ENCODE measurements at regions not wholly inside any gene's neighbourhood (a gene's known extent, or its start where the extent isn't known, plus 50 kb on each side); places are given as distances from the start of the nearest gene placed in this dataset.
"Not testable (repeated sequence)": the region's sequence is repeated elsewhere in the genome, so short reads cannot be mapped to it uniquely, and the experiment has no call there.

DNA sequence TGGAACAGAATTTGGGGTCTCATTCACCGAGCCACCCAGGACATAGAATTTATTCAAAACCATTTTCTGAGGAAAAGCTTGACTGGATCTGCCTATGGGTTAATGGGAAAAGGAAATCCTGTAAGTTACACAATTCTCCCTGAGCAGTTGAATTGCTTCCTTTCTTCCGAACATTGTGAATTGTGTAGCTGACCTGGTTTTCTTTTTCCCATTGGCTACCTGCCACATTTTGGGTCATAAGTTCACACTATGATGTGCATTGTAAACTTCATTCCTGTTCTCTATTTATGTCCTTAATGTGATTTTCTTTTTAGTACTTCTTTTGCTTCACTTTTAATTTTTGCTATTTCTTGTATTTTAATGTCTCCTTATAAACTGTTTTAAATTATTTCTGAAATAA is 386.0 kb upstream of the LRRC3B start:
- Histone ChIP-seq H3K27me3 (ENCODE audit: insufficient read depth, insufficient read length) (no peaks in the 10 kb centered on the region), H3K4me3 (ENCODE audit: insufficient read length, low read depth) (no peak overlapping the region), H3K9ac (ENCODE audit: insufficient read length, low read depth) (no peak overlapping the region), H3K9me3 (ENCODE audit: insufficient read depth, low read length) (no peaks in the 10 kb centered on the region), H3K36me3 (ENCODE audit: insufficient read depth, insufficient read length, low read length) (no peaks in the 10 kb centered on the region), H3K4me1 (ENCODE audit: insufficient read depth, insufficient read length) (no peaks in the 10 kb centered on the region)
- DNase-seq (ENCODE audit: low read depth, low spot score): no peak
- TF ChIP-seq ZNF274 (IDR thresholded peaks at IDR 0.05; ENCODE audit: low read depth, low read length): no peak
- no peak for TF ChIP-seq SUZ12 (IDR thresholded peaks at IDR 0.05; ENCODE audit: extremely low read depth, insufficient read depth, insufficient read length)
- TF ChIP-seq YY1 (IDR thresholded peaks at IDR 0.05; ENCODE audit: insufficient read depth, insufficient read length): no peak

GRCh38 chr3:26237036-26237682 is 385.4 kb upstream of the LRRC3B start:
- TF ChIP-seq ZNF274 (IDR thresholded peaks at IDR 0.05; ENCODE audit: low read depth, low read length) (no peak), SUZ12 (IDR thresholded peaks at IDR 0.05; ENCODE audit: extremely low read depth, insufficient read depth, insufficient read length) (no peak), YY1 (IDR thresholded peaks at IDR 0.05; ENCODE audit: insufficient read depth, insufficient read length) (no peak)
- no peak for DNase-seq (ENCODE audit: low read depth, low spot score)
- no peaks in the 10 kb centered on the region for H3K9me3 ChIP-seq (ENCODE audit: insufficient read depth, low read length)

GRCh38 chr3:26244586-26244985 is 378.0 kb upstream of the LRRC3B start:
- not testable (repeated sequence) for H3K9ac ChIP-seq (ENCODE audit: insufficient read length, low read depth); H3K4me3 ChIP-seq (ENCODE audit: insufficient read length, low read depth); DNase-seq (ENCODE audit: low read depth, low spot score); H3K36me3 ChIP-seq (ENCODE audit: insufficient read depth, insufficient read length, low read length); H3K4me1 ChIP-seq (ENCODE audit: insufficient read depth, insufficient read length); H3K9me3 ChIP-seq (ENCODE audit: insufficient read depth, low read length); H3K27me3 ChIP-seq (ENCODE audit: insufficient read depth, insufficient read length)

More at GRCh38 chr3:26237036-26237682, 385.4 kb upstream of the LRRC3B start:
- Histone ChIP-seq H3K9ac (ENCODE audit: insufficient read length, low read depth) (no peak overlapping the region), H3K27me3 (ENCODE audit: insufficient read depth, insufficient read length) (no peaks in the 10 kb centered on the region), H3K4me1 (ENCODE audit: insufficient read depth, insufficient read length) (no peaks in the 10 kb centered on the region), H3K4me3 (ENCODE audit: insufficient read length, low read depth) (no peak overlapping the region), H3K36me3 (ENCODE audit: insufficient read depth, insufficient read length, low read length) (no peaks in the 10 kb centered on the region)

DNA sequence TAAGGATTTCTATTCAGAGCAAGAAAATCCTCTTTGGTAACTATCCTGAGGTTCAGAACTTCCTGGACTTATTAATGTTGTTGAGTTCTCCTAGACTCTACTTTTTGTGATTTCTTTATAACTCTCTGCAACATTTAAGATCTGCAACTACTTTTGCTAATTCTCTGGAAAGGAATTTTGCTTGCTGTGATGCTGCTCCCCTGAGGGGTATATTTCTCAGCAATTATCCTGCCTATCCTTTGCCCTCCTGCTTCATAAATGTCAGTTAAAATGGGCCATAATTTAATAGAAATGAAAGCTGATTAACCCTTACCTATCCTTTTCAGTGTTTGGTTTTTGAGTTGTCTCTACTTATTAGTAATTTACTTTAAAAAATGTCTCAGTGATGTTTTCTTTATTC is 377.3 kb upstream of the LRRC3B start:
- TF ChIP-seq SUZ12 (IDR thresholded peaks at IDR 0.05; ENCODE audit: extremely low read depth, insufficient read depth, insufficient read length) (no peak), ZNF274 (IDR thresholded peaks at IDR 0.05; ENCODE audit: low read depth, low read length) (no peak), YY1 (IDR thresholded peaks at IDR 0.05; ENCODE audit: insufficient read depth, insufficient read length) (no peak)
- no peak overlapping the region for H3K9ac ChIP-seq (ENCODE audit: insufficient read length, low read depth)
- H3K36me3 ChIP-seq (ENCODE audit: insufficient read depth, insufficient read length, low read length): no peaks in the 10 kb centered on the region
- no peaks in the 10 kb centered on the region for H3K9me3 ChIP-seq (ENCODE audit: insufficient read depth, low read length)
- no peaks in the 10 kb centered on the region for H3K4me1 ChIP-seq (ENCODE audit: insufficient read depth, insufficient read length)
- no peak overlapping the region for H3K4me3 ChIP-seq (ENCODE audit: insufficient read length, low read depth)
- DNase-seq (ENCODE audit: low read depth, low spot score): no peak
- no peaks in the 10 kb centered on the region for H3K27me3 ChIP-seq (ENCODE audit: insufficient read depth, insufficient read length)

GRCh38 chr3:26246901-26247300 is 375.7 kb upstream of the LRRC3B start:
- Histone ChIP-seq H3K36me3 (ENCODE audit: insufficient read depth, insufficient read length, low read length) (no peaks in the 10 kb centered on the region), H3K27me3 (ENCODE audit: insufficient read depth, insufficient read length) (no peaks in the 10 kb centered on the region), H3K9ac (ENCODE audit: insufficient read length, low read depth) (no peak overlapping the region), H3K9me3 (ENCODE audit: insufficient read depth, low read length) (no peaks in the 10 kb centered on the region), H3K4me3 (ENCODE audit: insufficient read length, low read depth) (no peak overlapping the region), H3K4me1 (ENCODE audit: insufficient read depth, insufficient read length) (no peaks in the 10 kb centered on the region)
- TF ChIP-seq ZNF274 (IDR thresholded peaks at IDR 0.05; ENCODE audit: low read depth, low read length): no peak
- TF ChIP-seq SUZ12 (IDR thresholded peaks at IDR 0.05; ENCODE audit: extremely low read depth, insufficient read depth, insufficient read length): no peak
- TF ChIP-seq YY1 (IDR thresholded peaks at IDR 0.05; ENCODE audit: insufficient read depth, insufficient read length): no peak
- DNase-seq (ENCODE audit: low read depth, low spot score): no peak

- Histone ChIP-seq H3K4me1 (ENCODE audit: insufficient read depth, insufficient read length) (no peaks in the 10 kb centered on the region), H3K27me3 (ENCODE audit: insufficient read depth, insufficient read length) (no peaks in the 10 kb centered on the region), H3K4me3 (ENCODE audit: insufficient read length, low read depth) (no peak overlapping the region), H3K9ac (ENCODE audit: insufficient read length, low read depth) (no peak overlapping the region), H3K9me3 (ENCODE audit: insufficient read depth, low read length) (no peaks in the 10 kb centered on the region), H3K36me3 (ENCODE audit: insufficient read depth, insufficient read length, low read length) (no peaks in the 10 kb centered on the region)
- no peak for DNase-seq (ENCODE audit: low read depth, low spot score)
- TF ChIP-seq YY1 (IDR thresholded peaks at IDR 0.05; ENCODE audit: insufficient read depth, insufficient read length): no peak
- TF ChIP-seq SUZ12 (IDR thresholded peaks at IDR 0.05; ENCODE audit: extremely low read depth, insufficient read depth, insufficient read length): no peak
- TF ChIP-seq ZNF274 (IDR thresholded peaks at IDR 0.05; ENCODE audit: low read depth, low read length): no peak
Observed at GRCh38 chr3:26247712-26248111, 374.9 kb upstream of the LRRC3B start.

DNA sequence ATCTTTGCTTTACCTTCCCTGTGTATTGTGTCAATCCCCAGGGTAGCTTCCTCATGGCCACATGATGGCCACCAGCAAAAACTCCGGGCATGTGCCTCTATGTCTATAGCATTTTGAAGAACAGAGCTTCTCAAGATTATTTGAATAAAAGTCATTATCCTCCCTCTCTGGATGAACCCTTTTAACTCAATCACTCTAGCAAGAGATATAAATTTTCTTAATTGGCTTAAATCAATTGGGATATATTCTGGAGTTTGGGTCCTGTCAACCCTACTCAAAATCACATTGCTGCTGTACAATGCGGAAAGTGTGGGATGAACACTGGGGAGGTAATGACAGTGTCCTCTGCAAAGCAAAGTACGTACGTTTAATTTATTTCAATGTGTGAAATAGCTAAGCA is 370.6 kb upstream of the LRRC3B start:
- no peaks in the 10 kb centered on the region for H3K27me3 ChIP-seq (ENCODE audit: insufficient read depth, insufficient read length)
- H3K4me1 ChIP-seq (ENCODE audit: insufficient read depth, insufficient read length): no peaks in the 10 kb centered on the region
- no peak overlapping the region for H3K4me3 ChIP-seq (ENCODE audit: insufficient read length, low read depth)
- no peak overlapping the region for H3K9ac ChIP-seq (ENCODE audit: insufficient read length, low read depth)
- no peaks in the 10 kb centered on the region for H3K36me3 ChIP-seq (ENCODE audit: insufficient read depth, insufficient read length, low read length)
- DNase-seq (ENCODE audit: low read depth, low spot score): no peak
- no peaks in the 10 kb centered on the region for H3K9me3 ChIP-seq (ENCODE audit: insufficient read depth, low read length)
- TF ChIP-seq YY1 (IDR thresholded peaks at IDR 0.05; ENCODE audit: insufficient read depth, insufficient read length) (no peak), SUZ12 (IDR thresholded peaks at IDR 0.05; ENCODE audit: extremely low read depth, insufficient read depth, insufficient read length) (no peak), ZNF274 (IDR thresholded peaks at IDR 0.05; ENCODE audit: low read depth, low read length) (no peak)

All from NT2/D1 (cell line).